ENCODE measurements at regions not wholly inside any gene's neighbourhood (a gene's known extent, or its start where the extent isn't known, plus 50 kb on each side); places are given as distances from the start of the nearest gene placed in this dataset.
A peak's percentile ranks its signal among the peaks of the same experiment; 100 is the strongest.

DNA sequence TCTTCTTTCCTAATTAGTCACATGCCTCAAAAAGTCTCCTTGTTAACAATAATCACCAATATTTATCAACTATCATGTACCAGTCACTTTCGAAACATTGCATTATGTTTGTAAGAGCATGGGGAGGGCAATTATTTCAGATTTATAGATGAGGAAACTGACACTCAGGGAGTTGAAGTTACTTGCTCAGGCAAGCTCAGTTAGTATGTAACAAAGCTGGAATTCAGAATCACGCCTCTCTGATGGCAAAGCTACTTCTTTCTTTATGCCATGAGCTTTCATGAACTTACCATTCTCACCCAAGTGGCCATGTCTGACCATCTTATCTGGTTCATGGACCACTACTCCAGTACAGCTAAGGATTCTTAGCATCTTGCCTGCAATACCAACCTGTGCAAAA is 183.4 kb upstream of the TANK start:
- no peak for DNase-seq

DNA sequence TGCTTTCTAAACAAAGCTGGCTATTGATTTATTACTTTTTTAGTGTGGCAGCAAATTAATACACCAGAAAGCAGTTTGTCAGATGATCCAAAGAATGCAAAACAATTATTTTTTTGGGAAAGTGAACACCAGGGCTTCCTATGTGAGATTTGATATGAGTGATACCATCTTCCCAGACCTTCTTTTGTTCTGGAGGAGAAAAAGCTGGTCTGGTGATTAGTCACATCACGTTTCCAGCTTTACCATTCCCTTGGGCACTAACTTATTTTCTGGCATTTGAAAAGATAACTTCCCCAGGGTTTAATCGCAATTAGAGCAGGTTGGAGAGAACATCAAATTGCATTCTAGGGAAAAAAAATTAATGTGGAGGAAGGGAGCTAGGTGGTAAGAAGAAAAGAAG is 182.9 kb upstream of the TANK start:
- no peak for DNase-seq

DNA sequence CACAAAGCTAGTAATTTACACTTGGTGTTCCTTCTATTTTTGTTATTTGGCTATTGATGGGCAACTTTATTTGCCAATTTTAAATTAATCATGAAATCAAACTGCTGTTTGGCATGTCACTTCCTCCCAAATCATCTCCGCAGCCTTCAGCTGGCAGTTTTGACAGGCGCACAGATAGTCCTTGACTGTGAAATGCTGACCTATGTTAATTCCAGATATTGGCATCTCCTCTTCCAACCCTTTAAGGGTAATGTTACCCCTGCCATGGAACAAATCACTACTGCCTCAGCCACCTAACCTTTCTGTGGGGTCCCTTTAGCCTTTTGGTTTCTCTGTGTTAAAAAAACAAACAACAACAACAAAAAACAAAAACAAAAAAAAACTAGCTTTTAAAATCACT is 182.4 kb upstream of the TANK start:
- DNase-seq = no peak

DNA sequence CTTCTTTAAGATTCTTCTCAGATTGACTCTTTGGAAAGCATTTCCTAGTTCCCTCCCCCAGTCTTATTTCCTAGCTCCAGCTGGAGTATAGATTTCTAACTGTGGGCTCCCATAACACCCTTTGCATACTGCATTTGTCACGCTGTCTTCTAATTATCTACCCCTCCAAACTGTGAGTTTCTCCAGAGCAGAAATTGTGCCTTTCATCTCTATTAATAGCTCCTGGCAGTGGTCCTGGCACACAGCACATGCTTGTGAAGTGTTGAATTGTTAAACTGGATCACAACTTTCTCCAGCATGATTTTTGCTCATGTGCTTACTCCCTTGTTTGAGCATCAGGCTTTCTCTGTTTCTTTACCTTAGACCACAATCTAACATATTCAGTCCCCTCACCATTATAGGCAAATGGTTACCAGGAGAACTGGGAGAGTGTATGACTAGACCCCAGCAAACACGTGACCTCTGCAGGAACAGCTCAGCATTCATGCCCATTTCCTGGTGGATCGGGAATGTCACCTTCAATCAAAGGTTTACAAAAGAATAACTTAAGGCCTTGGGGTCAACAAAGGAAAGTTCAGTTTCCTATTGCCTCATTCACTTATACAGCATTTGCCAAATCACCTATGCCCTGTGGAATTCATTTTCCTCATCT is 175.7 kb upstream of the TANK start:
- no peak for DNase-seq

DNA sequence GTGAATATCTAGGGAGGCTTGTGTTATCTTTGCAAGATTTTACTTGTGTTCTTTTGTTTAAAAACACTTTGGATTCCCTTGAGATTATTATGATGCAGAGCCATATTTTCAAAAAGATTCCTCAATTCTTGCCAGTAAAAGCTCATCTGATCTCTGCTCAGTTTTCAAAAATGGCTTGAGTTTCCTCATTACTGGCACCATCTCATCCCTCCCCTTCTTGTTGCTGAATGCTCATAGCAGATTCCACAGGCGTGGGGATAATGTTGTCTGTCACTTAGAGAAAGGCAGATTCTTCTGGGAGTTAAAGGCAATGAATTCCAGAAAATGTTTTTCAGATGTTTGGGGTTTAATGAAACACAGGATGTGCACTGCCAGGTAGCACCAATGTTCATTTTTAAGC is 170.4 kb upstream of the TANK start:
- no peak for DNase-seq

DNA sequence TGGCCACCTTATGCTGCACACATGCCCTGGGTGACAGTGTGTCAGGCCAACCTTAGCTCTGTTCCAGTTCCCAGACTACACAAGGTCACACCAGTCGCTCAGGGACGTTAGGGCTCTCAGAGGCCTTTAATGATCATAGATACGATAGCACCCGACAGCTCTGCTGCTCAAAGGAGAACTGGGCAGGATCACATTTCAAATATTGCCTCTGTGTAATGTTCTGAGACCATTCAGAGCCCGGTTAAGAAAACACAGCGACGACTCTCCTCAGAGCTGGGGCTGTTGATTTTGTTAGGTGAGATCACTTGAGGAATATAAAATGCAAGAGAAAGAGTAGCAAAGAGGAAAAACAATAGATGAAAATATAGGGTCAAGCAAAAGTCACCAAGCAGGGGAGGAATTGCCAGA is 166.6 kb upstream of the TANK start:
- no peak for DNase-seq

DNA sequence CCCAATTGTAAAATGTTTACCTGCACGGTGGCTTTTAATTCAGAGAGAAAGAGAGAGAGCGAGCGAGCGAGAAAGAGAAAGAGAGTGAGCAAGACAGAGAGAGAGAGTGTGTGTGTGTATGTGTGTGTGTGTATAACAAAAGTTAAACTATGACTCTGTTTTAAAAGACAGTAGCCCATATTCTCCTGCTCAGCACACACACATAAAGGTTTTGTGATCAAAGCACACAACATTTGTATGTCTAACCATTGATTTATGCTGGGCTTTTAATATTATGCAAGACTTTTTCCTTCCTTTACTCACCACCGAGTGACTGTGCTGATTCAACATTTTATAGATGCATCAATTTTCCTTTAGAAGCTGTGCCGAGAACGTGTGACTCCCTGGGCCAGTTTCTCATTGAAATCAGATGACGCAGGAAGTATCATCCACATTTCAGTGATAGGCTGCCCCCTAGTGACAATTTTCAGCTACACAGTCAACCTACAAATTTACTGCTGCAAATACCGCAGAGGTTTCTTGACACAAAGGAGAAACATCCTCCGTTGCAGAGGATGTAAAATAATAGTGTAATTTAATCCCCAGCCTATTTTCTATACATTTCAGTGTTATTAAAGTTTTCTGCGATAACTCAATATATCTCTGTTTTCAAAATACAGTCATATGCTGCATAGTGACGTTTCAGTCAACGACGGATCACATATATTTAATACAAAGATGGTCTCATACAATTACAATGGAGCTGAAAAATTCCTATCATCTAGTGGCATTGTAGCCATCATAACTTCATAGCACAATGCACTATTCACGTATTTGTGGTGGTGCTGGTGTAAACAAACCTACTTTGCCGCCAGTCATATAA is 165.9 kb upstream of the TANK start:
- DNase-seq = peak; percentile 76

DNA sequence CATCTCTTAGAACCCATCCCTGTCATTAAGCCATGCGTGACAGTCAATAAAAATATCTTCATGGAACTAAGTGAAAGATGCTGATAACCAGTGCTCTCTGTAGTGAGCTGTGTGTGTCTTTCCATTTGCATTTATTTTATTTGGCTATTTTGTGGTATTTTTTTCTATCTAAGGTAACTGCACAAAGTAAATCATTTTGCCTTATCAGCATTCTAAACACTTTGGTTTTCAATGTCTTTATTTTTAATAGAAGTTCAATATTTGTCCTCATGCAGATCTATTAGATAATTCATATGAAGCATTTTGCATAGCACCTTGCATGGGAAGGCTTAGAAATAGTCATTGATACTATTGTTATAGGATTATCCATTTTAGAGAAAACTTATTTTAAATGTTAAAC is 163.6 kb upstream of the TANK start:
- no peak for DNase-seq

DNA sequence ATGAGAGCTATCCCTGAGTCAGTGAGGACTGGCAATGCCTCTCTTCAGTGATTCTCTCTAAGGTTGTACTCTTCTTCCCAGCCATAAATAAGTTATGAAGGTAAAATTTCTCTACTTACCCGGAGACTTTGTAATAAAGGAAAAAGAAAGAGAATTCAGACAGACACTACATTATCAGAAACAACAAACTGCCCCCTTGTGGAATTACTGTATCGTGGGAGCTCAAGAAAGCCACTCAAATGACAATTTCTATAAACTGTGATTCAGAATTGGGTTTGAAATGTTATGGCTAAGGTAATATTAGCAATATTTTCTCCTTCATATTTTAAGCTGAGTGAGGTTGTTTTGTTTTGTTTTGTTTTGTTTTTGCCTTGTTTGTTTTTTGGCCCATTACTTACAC is 155.8 kb upstream of the TANK start:
- no peak for DNase-seq

DNA sequence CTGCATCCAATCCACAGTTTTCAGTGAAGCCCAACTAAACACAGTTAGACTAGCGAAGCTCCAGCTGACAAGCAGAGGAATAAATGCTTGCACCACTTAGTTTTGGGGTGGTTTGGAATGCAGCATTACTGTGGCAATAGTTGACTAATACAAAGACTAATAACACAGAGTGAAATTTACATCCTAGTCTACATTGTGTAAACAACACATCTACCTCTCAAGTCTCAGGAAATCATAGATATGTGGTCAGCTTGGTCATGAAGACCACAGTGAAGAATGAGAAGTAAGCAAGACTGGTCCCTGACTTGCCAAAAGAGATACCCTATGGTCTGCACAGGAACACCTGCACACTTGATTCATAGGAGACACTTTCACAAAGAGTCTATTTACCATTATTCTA is 155.1 kb upstream of the TANK start:
- DNase-seq = no peak

DNA sequence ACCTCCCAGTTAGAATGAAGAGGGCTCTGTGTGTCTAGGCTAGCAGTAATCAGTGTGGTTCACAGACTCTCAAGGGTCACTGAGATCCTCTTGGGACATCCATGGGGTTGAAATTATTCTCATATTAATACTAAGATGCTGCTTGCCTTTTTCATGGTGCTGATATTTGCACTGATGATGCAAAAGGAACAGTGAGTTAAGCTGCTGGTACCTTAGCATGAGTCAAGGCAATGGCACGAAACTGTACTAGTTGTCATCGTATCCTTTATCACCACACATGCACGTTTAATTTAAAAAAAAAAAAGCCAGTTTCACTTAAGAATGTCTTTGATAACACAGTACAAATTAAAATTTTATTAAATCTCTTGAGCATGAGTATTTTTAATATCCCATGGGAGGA is 151.9 kb upstream of the TANK start:
- DNase-seq = no peak

DNA sequence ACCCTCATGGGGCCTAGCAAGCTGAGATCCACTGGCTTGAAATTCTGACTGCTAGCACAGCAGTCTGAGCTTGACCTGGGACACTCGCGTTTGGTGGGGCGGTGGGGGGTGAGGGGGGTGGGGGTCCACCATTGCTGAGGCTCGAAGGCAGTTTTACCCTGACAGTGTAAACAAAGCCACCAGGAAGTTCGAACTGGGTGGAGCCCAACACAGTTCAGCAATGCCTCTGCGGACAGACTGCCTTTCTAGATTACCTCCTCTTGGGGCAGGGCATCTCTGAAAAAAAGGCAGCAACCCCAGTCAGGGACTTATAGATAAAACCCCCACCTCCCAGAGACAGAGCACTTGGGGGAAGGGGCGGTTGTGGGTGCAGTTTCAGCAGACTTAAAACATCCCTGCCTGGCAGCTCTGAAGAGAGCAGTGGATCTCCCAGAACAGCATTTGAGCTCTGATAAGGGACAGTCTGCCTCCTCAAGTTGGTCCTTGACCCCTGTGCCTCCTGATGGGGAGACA is 149.7 kb upstream of the TANK start:
- DNase-seq = no peak

DNA sequence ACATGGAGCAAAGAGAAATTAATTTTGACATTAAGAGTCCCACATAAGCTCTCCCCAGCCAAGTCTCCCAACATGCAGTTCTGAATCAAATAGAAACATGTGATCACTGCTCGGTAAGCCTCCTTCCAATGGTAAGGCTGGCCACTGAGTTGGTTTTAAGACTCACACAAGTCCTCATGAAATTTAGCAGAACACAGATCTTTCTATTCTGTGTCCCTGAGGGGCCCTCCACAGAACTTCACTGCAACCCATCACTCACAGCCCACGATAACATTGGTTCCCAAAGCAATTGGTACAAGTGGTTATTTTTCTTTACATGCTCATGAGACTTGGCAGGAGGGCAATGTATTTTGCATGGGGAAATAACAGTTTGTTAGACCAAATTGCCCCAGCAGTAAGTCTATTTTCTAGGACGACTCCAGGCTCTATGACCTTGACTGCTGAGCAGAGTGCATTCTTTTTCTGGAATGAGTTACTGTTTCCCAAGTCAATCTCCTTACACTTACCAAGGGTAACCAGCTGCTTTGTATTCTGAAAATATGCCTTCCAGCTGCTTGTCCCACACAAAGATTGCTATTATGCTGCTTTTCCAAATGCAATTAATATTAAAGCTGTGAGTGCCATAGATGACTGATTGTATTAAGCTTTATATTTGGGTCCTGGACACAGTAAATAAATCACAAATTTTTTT is 142.3 kb upstream of the TANK start:
- no peak for DNase-seq

DNA sequence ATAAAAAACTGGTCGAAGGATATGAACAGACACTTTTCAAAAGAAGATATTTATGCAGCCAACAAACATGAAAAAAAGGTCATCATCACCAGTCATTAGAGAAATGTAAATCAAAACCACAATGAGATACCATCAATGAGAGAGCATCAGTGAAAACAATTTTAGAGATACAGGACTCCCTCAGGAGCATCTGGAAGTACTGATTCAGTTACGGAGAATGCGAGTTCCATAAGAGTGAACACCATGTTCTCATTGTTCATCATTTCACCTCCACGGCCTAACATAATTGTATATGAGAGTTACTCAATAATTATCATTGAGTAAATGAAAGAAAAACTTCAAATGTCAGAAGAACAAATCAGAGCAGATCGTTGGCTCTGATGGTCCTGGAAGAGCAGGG is 140.9 kb upstream of the TANK start:
- no peak for DNase-seq

DNA sequence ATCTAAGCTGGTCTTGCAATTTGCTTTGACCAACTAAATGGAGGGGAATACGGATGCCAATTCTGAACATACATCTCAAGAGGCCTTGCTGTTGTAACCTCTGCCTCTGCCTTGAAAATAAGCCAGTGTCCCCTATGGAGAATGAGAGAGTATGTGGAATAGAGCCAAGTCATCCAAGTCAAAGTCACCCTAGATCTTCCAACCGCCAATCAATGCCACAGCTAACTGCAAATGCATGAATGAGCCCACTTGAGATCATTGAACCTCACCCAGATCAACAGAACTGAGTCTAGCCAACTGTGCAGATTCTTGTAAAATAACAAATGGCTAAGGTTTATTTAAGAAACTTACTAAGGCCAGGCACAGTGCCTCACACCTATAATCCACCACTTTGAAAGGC is 139.8 kb upstream of the TANK start:
- DNase-seq = no peak

DNA sequence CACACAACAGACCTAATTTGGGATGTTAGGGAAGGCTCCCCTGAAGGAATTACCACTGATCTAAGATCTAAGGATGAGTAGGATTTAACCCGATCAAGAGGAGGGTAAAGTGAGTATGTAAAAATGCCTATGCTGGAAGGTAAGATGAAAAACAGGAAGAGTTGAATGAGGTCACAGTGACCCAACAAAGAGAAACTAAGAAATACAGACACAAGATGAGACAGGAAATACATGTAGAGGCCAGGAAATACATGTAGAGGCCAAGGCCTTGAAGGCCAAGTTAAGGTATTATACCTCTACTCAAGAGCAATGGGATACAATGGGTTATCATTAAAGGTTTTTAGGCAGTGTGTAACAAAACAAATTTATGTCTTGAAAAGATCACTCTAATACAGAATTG is 131.6 kb upstream of the TANK start:
- no peak for DNase-seq

DNA sequence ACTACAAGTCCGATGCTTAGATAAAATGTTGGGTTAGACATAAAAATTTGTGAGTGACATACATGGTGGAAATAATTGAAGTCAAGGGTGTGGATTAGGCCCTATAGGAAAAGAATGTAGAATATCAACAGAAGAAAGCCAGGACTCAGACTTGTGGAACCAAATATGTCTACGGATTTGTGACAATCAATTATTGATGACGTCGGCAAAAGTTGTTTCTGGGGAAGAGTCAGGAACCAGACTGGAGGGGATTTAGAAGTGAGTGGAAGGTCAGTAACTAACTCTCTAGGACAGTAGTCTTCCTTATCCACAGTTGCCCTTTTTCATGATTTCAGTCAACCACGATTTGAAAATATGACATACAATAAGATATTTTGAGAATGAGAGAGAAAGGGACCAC is 130.9 kb upstream of the TANK start:
- no peak for DNase-seq

DNA sequence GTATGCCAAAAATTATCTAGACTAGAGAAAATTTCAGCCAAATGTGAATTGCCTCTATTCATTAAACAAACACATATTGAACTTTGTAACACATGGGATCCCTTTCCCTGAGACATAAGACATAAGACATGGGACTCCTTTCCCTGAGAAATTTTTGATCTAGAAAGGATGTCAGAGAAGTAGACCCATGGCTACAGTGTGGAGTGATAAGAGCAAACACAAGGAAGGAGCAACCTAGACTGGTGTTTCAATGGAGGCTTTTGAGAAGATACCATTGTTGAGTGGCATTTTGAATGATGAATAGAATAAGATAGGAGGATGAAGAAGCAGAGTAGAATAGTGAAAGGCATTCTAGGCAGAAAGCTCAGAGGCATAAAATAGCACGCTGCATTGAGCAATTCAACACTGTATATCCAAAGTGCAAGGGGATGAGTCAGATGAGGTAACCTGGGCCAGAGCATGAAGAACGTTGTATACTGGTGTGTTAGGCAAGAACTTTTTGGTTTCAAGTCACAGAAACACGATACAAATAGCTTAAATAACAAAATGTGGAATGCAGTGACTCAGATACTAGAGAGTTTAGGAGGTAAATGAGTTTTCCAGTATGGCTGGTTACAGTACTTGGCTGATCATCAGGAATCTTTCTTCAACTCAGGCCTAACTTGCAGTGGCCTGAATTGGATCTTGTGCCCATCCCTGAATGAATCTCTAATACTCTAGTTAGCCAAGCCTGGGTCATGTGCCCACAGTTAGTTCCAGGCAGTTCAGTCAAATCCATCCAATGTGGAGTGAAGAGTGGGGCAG is 129.8 kb upstream of the TANK start:
- DNase-seq = no peak

DNA sequence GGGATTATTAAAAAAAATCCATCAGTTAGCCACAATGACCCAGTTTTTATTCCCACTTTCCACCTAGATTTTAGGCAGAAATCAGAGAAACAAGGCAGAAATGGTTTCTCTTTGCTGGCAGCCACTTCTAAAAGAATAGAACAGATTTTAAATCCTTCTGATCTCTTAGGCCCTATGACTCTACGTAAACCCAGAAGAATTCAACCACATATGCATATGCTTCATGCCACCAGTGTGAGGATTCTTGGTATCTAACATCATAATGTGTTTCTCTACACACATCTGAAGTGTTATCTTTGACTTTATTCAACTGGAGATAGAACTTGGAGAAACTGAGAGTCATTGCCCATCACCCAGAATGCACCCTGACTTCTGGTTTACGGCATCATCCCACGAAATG is 128.7 kb upstream of the TANK start:
- no peak for DNase-seq

DNA sequence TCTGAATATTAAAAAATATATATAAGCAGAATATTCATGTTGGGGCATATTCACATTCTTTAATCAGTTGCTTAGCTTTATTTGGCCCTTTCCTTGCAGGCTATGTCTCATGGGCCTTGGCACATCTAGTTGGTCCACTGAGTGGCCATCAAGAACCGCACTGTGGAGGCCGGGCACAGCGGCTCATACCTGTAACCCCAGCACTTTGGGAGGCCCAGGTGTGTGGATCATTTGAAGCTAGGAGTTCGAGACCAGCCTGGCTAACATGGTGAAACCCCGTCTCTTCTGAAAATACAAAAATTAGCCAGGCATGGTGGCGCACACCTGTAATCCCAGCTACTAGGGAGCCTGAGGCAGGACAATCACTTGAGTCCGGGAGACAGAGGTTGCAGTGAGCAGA is 127.6 kb upstream of the TANK start:
- no peak for DNase-seq

DNA sequence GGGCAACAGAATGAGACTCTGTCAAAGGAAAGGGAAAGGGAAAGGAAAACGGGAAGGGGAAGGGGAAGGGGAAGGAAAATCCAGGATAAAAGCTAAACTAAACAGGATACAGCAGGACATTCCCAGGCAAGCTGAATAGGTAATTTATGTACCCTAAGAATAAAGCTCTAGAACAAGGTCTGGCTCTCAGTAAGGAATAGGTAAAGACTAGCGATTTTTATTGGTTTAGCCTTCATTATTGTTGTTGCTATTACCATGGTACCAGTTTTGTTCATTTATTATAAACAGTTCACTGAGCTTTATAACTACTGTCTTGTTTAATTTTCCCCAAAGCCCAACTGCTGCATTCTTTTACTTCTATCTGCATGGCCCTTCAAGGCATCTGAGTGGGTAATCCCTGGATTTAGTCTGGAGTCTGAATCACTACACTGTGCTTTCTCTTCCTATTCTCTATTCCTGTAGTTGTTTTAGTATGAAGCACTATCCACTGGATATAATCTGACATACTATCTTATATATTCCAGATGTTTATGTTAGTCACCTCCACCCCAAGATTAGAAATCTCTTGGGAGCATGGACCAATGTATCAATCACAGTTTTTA is 127.1 kb upstream of the TANK start:
- no peak for DNase-seq

DNA sequence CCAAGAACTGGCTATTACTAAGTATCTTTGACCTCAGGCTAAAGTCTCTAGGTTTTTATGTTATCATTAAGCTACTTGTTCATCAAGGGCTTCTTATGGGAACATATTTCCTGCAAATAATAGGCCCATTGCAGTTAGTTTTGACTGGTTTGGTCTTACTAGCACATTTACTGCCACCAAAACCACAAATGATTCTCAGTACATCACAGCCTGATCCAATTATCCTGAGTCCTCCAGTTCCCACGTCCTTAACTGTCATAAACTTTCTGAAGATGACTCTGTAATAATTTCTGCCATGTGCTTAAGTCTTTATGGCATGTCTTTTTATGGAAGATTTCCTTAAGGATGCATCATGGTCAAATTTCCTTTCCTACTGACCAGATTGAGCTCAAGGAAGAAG is 123.3 kb upstream of the TANK start:
- no peak for DNase-seq

DNA sequence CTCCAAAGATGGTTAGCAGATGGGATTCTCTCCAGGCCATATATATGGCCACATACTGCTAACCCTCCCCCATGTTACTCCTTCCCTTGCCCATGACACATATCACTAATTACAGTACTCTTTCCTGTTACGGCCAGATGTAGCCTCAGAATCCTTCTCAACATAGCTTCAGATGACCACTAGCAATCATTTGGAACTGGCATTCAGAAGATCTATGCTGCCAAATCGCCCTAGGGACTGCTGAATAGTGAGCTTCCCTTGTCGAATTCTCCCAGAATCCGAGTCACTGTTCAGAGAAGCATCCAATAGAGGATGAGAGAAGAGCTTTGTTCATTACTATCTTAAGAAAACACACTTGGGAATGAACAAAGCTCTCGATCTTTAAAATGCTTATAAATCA is 121.2 kb upstream of the TANK start:
- no peak for DNase-seq
